ENCODE measurements at regions not wholly inside any gene's neighbourhood (a gene's known extent, or its start where the extent isn't known, plus 50 kb on each side); places are given as distances from the start of the nearest gene placed in this dataset.

- H3K27ac ChIP-seq = no peak overlapping the region
- H3K4me3 ChIP-seq = no peak overlapping the region
- no peak for DNase-seq
- no peaks in the 10 kb centered on the region for H3K27me3 ChIP-seq
- H3K9me3 ChIP-seq = no peaks in the 10 kb centered on the region
- H3K4me1 ChIP-seq = no peaks in the 10 kb centered on the region
- H3K36me3 ChIP-seq (replicated peaks in 1 of 2; ENCODE audit: insufficient read depth in 1 of 2, low read depth in 2 of 2) = no peaks in the 10 kb centered on the region
- no peak for TF ChIP-seq POLR2A (IDR thresholded peaks at IDR 0.05)
- TF ChIP-seq, protein P1, sequence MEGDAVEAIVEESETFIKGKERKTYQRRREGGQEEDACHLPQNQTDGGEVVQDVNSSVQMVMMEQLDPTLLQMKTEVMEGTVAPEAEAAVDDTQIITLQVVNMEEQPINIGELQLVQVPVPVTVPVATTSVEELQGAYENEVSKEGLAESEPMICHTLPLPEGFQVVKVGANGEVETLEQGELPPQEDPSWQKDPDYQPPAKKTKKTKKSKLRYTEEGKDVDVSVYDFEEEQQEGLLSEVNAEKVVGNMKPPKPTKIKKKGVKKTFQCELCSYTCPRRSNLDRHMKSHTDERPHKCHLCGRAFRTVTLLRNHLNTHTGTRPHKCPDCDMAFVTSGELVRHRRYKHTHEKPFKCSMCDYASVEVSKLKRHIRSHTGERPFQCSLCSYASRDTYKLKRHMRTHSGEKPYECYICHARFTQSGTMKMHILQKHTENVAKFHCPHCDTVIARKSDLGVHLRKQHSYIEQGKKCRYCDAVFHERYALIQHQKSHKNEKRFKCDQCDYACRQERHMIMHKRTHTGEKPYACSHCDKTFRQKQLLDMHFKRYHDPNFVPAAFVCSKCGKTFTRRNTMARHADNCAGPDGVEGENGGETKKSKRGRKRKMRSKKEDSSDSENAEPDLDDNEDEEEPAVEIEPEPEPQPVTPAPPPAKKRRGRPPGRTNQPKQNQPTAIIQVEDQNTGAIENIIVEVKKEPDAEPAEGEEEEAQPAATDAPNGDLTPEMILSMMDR (IDR thresholded peaks at IDR 0.05) = no peak
- WGBS, 2 donors = 88 to 94% methylated on average over 3 of the region's 3 CpGs
- intact Hi-C loops (cut with DNase I) = no loop called here
- no peak for ATAC-seq
Measured at GRCh38 chr12:66916189-66916588, 237.3 kb upstream of the GRIP1 start.

- Histone ChIP-seq H3K4me3 (no peak overlapping the region), H3K9me3 (no peaks in the 10 kb centered on the region), H3K4me1 (no peaks in the 10 kb centered on the region), H3K27me3 (no peaks in the 10 kb centered on the region), H3K27ac (no peak overlapping the region), H3K36me3 (replicated peaks in 1 of 2; ENCODE audit: insufficient read depth in 1 of 2, low read depth in 2 of 2) (no peaks in the 10 kb centered on the region)
- WGBS, 2 donors = 74 to 85% methylated on average over 2 of the region's 2 CpGs
- TF ChIP-seq, protein P1 (IDR thresholded peaks at IDR 0.05) = no peak
- no peak for TF ChIP-seq POLR2A (IDR thresholded peaks at IDR 0.05)
- no peak for DNase-seq
- no peak for ATAC-seq
- intact Hi-C loops (cut with DNase I) = no loop called here
Measured at GRCh38 chr12:66919466-66919865, 240.6 kb upstream of the GRIP1 start.

- no peaks in the 10 kb centered on the region for H3K4me1 ChIP-seq
- intact Hi-C loops (cut with DNase I) = no loop called here
- no peaks in the 10 kb centered on the region for H3K9me3 ChIP-seq
- WGBS, 2 donors = 85 to 98% methylated on average over 3 of the region's 3 CpGs
- no peak overlapping the region for H3K4me3 ChIP-seq
- H3K27ac ChIP-seq = no peak overlapping the region
- ATAC-seq = no peak
- no peaks in the 10 kb centered on the region for H3K27me3 ChIP-seq
- TF ChIP-seq, protein P1 (IDR thresholded peaks at IDR 0.05) = no peak
- TF ChIP-seq POLR2A (IDR thresholded peaks at IDR 0.05) = no peak
- no peaks in the 10 kb centered on the region for H3K36me3 ChIP-seq (replicated peaks in 1 of 2; ENCODE audit: insufficient read depth in 1 of 2, low read depth in 2 of 2)
- no peak for DNase-seq
Measured at GRCh38 chr12:66920205-66920604, 241.3 kb upstream of the GRIP1 start.

- Histone ChIP-seq H3K4me1 (no peaks in the 10 kb centered on the region), H3K27ac (no peak overlapping the region), H3K9me3 (no peaks in the 10 kb centered on the region), H3K36me3 (replicated peaks in 1 of 2; ENCODE audit: insufficient read depth in 1 of 2, low read depth in 2 of 2) (no peaks in the 10 kb centered on the region), H3K27me3 (no peaks in the 10 kb centered on the region), H3K4me3 (no peak overlapping the region)
- ATAC-seq = no peak
- no peak for TF ChIP-seq POLR2A (IDR thresholded peaks at IDR 0.05)
- TF ChIP-seq, protein P1 (IDR thresholded peaks at IDR 0.05) = no peak
- no peak for DNase-seq
- 90 to 93% methylated on average over 1 of the region's 1 CpG for WGBS, 2 donors
- intact Hi-C loops (cut with DNase I) = no loop called here
Measured at GRCh38 chr12:66921151-66921550, 242.3 kb upstream of the GRIP1 start.

DNA sequence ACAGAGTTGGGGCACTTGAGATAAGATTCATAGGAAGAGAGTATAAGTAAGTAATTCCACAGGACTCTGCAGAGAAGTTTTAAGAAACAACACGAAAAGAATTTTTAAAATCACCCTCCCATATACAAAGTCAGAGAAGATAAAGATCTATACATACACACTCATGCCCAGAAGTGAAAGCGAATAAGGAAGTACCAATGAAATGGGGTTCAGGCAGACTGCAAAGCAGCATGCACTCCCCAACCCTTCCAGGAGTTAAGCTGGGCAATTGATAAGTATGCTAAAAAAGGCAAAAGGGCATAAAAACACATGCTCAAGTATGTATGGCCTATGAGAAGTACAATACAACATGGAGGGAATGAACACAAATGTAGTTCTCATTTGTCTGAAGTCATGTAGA lies 246.2 kb upstream of the GRIP1 start:
- no peak overlapping the region for H3K4me3 ChIP-seq
- H3K9me3 ChIP-seq = no peaks in the 10 kb centered on the region
- DNase-seq = no peak
- no peaks in the 10 kb centered on the region for H3K27me3 ChIP-seq
- H3K4me1 ChIP-seq = no peaks in the 10 kb centered on the region
- no peak overlapping the region for H3K27ac ChIP-seq
- no peak for ATAC-seq
- intact Hi-C loops (cut with DNase I) = no loop called here
- TF ChIP-seq POLR2A (IDR thresholded peaks at IDR 0.05) = no peak
- TF ChIP-seq, protein P1 (IDR thresholded peaks at IDR 0.05) = no peak
- H3K36me3 ChIP-seq (replicated peaks in 1 of 2; ENCODE audit: insufficient read depth in 1 of 2, low read depth in 2 of 2) = no peaks in the 10 kb centered on the region
- WGBS, 2 donors = 70 to 88% methylated on average over 2 of the region's 2 CpGs
